ENCODE measurements at regions not wholly inside any gene's neighbourhood (a gene's known extent, or its start where the extent isn't known, plus 50 kb on each side); places are given as distances from the start of the nearest gene placed in this dataset.

GRCh38 chr6:139636391-139636790, 261.9 kb upstream of the CITED2 start:
- no peak for TF ChIP-seq POLR2A (IDR thresholded peaks at IDR 0.05)
- no peak for TF ChIP-seq CTCF (IDR thresholded peaks at IDR 0.05)
- Histone ChIP-seq H3K4me1 (peaks cover 0 to 22% (median 0%) of the 10 kb centered on the region in 12 donors), H3K27ac (no peak overlapping the region), H3K27me3 (no peaks in the 10 kb centered on the region), H3K36me3 (no peaks in the 10 kb centered on the region), H3K4me3 (no peak overlapping the region), H3K9me3 (no peaks in the 10 kb centered on the region)
- intact Hi-C loops (cut with DNase I), result no loop called here
- WGBS, 4 donors, result 60 to 100% (median 85%) methylated on average over 1 of the region's 1 CpG
- DNase-seq, result no peak
- no peak for ATAC-seq

- H3K27me3 ChIP-seq, result no peaks in the 10 kb centered on the region
- ATAC-seq (no peak), DNase-seq (no peak)
- peaks cover 0 to 14% (median 0%) of the 10 kb centered on the region in 12 donors for H3K4me1 ChIP-seq
- TF ChIP-seq POLR2A (IDR thresholded peaks at IDR 0.05) (no peak), CTCF (IDR thresholded peaks at IDR 0.05) (no peak)
- peaks cover 0 to 8% (median 0%) of the 10 kb centered on the region in 12 donors for H3K9me3 ChIP-seq
- no peak overlapping the region for H3K27ac ChIP-seq
- no peaks in the 10 kb centered on the region for H3K36me3 ChIP-seq
- intact Hi-C loops (cut with DNase I), result no loop called here
- 93 to 98% (median 96%) methylated on average over 6 to 8 of the region's 8 CpGs for WGBS, 4 donors
- H3K4me3 ChIP-seq, result no peak overlapping the region
These were observed 261.1 kb upstream of the CITED2 start for GRCh38 chr6:139635401-139636130.

GRCh38 chr6:139632840-139633239, 258.4 kb upstream of the CITED2 start:
- TF ChIP-seq POLR2A (IDR thresholded peaks at IDR 0.05) (no peak), CTCF (IDR thresholded peaks at IDR 0.05) (no peak)
- no peaks in the 10 kb centered on the region for H3K27me3 ChIP-seq
- no peak overlapping the region for H3K4me3 ChIP-seq
- H3K27ac ChIP-seq, result no peak overlapping the region
- ATAC-seq (no peak), DNase-seq (no peak)
- WGBS, 4 donors, result 63 to 78% (median 70%) methylated on average over 1 of the region's 1 CpG
- H3K4me1 ChIP-seq, result peaks cover 0 to 6% (median 0%) of the 10 kb centered on the region in 12 donors
- H3K9me3 ChIP-seq, result peaks cover 0 to 8% (median 0%) of the 10 kb centered on the region in 12 donors
- H3K36me3 ChIP-seq, result no peaks in the 10 kb centered on the region
- intact Hi-C loops (cut with DNase I), result no loop called here

- Histone ChIP-seq H3K36me3 (no peaks in the 10 kb centered on the region), H3K27ac (no peak overlapping the region), H3K4me1 (peaks cover 0 to 26% (median 0%) of the 10 kb centered on the region in 12 donors), H3K27me3 (no peaks in the 10 kb centered on the region), H3K4me3 (no peak overlapping the region), H3K9me3 (peaks cover 0 to 8% (median 0%) of the 10 kb centered on the region in 12 donors)
- DNase-seq (no peak), ATAC-seq (no peak)
- 67 to 75% (median 75%) methylated on average over 1 of the region's 1 CpG for WGBS, 4 donors
- intact Hi-C loops (cut with DNase I), result loop anchor here in 1 of 10 donors (1.0 kb wide), 1 partner anchor 10 kb away; no protein-coding TSS in a partner anchor
- no peak for TF ChIP-seq POLR2A (IDR thresholded peaks at IDR 0.05)
- no peak for TF ChIP-seq CTCF (IDR thresholded peaks at IDR 0.05)
These were observed 253.8 kb upstream of the CITED2 start for GRCh38 chr6:139628270-139628669.

All from heart left ventricle (tissue), 16 donors.